Stimulated activated naive CD4-positive, alpha-beta T cell treated with Interleukin-2 at 50 U/mL for 16 hours (primary cell): ENCODE measurements at regions not wholly inside any gene's neighbourhood (a gene's known extent, or its start where the extent isn't known, plus 50 kb on each side); places are given as distances from the start of the nearest gene placed in this dataset.

Source experiments
- DNase-seq: peaks from one replicate; lab custom pipeline; 2025; lab: John Stamatoyannopoulos, UW

GRCh38 chr13:88592105-88592504, 920.9 kb downstream of the SLITRK5 start:
- DNase-seq, result no peak

- no peak for DNase-seq
Observed at GRCh38 chr13:88601949-88602348, 930.8 kb downstream of the SLITRK5 start.

- no peak for DNase-seq
Observed at GRCh38 chr13:88602786-88603777, 931.9 kb downstream of the SLITRK5 start.

- no peak for DNase-seq
Observed at GRCh38 chr13:88617176-88617575, 946.0 kb downstream of the SLITRK5 start.

GRCh38 chr13:88622362-88622973, 951.3 kb downstream of the SLITRK5 start:
- no peak for DNase-seq

- DNase-seq, result no peak
Observed at GRCh38 chr13:88623150-88623549, 952.0 kb downstream of the SLITRK5 start.

GRCh38 chr13:88627071-88627470, 955.9 kb downstream of the SLITRK5 start:
- DNase-seq, result no peak

GRCh38 chr13:88628882-88629281, 957.7 kb downstream of the SLITRK5 start:
- DNase-seq, result no peak

- no peak for DNase-seq
Observed at GRCh38 chr13:88637935-88638334, 966.8 kb downstream of the SLITRK5 start.

GRCh38 chr13:88643233-88643632, 972.1 kb downstream of the SLITRK5 start:
- no peak for DNase-seq

GRCh38 chr13:88648598-88649373, 977.6 kb downstream of the SLITRK5 start:
- DNase-seq, result no peak

- no peak for DNase-seq
Observed at GRCh38 chr13:88649855-88650254, 978.7 kb downstream of the SLITRK5 start.

GRCh38 chr13:88651531-88651930, 980.4 kb downstream of the SLITRK5 start:
- no peak for DNase-seq

GRCh38 chr13:88656751-88657150, 985.6 kb downstream of the SLITRK5 start:
- DNase-seq, result no peak

GRCh38 chr13:88670509-88670908, 999.3 kb downstream of the SLITRK5 start:
- no peak for DNase-seq

- DNase-seq, result no peak
Observed at GRCh38 chr13:88674841-88675240, 1003.7 kb downstream of the SLITRK5 start.

- DNase-seq, result no peak
Observed at GRCh38 chr13:88675347-88675996, 1004.3 kb downstream of the SLITRK5 start.

GRCh38 chr13:88676016-88676415, 1004.8 kb downstream of the SLITRK5 start:
- no peak for DNase-seq

- DNase-seq, result no peak
Observed at GRCh38 chr13:88685459-88685858, 1014.3 kb downstream of the SLITRK5 start.

GRCh38 chr13:88701551-88701950, 1030.4 kb downstream of the SLITRK5 start:
- no peak for DNase-seq

- DNase-seq, result no peak
Observed at GRCh38 chr13:88704600-88705275, 1033.6 kb downstream of the SLITRK5 start.
